Ovary (tissue), 7 donors: ENCODE measurements at regions not wholly inside any gene's neighbourhood (a gene's known extent, or its start where the extent isn't known, plus 50 kb on each side); places are given as distances from the start of the nearest gene placed in this dataset.
"Not testable (repeated sequence)": the region's sequence is repeated elsewhere in the genome, so short reads cannot be mapped to it uniquely, and the experiment has no call there.

ENCODE experiments used
- DNase-seq, 5 donors: peaks; one replicate each; pipeline ENCODE4 v3.0.0-alpha.2; 2019 to 2020
- H3K27ac ChIP-seq, 2 donors: fragments of 200-600 bp; one replicate each; pipeline versions ENCODE4 v1.5.1 to v1.8.0; 2019 to 2022
- H3K27me3 ChIP-seq: fragments of 200-600 bp; one replicate; pipeline ENCODE4 v1.8.0; 2022
- H3K36me3 ChIP-seq: fragments of 200-600 bp; sonication (generic); one replicate; pipeline ENCODE4 v1.5.1; 2019
- H3K4me1 ChIP-seq: one replicate; pipeline ENCODE4 v1.8.1; 2013; ENCODE audit warnings: mild to moderate bottlenecking, moderate library complexity; ENCODE audit not compliant: insufficient read depth
- H3K4me3 ChIP-seq: fragments of 200-600 bp; sonication (generic); one replicate; pipeline ENCODE4 v1.5.1; 2017
- H3K9me3 ChIP-seq, 2 donors: fragments of 200-600 bp in 1 of 2; sonication (generic) in 1 of 2; one replicate each; pipeline versions ENCODE4 v1.5.1 to v1.8.1; 2013 to 2019; ENCODE audit warnings: mild to moderate bottlenecking in 1 of 2, moderate library complexity in 1 of 2
- EP300 ChIP-seq: sonication (generic); formaldehyde crosslinking; IDR thresholded peaks from one replicate; pipeline ENCODE4 v1.6.1; 2017; ENCODE audit warnings: antibody characterized with exemption
- POLR2A ChIP-seq: fragments of 450-650 bp; IDR thresholded peaks from one replicate; pipeline ENCODE4 v1.6.1; 2017; ENCODE audit warnings: antibody characterized with exemption, mild to moderate bottlenecking, moderate library complexity
- WGBS, 3 donors: extraction: QIAGEN DNeasy Blood & Tissue Kit in 1 of 3; methylation state at CpG; one replicate each; pipeline versions ENCODE4 v1.1.5 to v1.1.7; 2013 to 2017; 5-methylcytosine and 5-hydroxymethylcytosine counted together
- intact Hi-C, 4 donors: fragments of 100-400 bp; cut with DNase I; formaldehyde crosslinking; loops; one replicate each; pipeline versions ENCODE4 v1.11.0 to v1.15.1; 2022 to 2023
- TF ChIP-seq, protein P1 (sequence below), 3 donors: fragments of 450-650 bp in 2 of 3; fragments of 200-600 bp in 1 of 3; IDR thresholded peaks; one replicate each; pipeline versions ENCODE4 v1.5.1 to v1.8.0; 2016 to 2022; ENCODE audit warnings: antibody characterized with exemption in 3 of 3, mild to moderate bottlenecking in 1 of 3
- donor health status: DM: no; HTN: no; CAD: no; lungs with moderate emphysema.
- donor health status: DM: no; HTN: no; CAD: no.
- donor health status: Bipolar disorder and iron deficiency.
- donor health status: DM: no; HTN: no; CAD: no.
- donor health status: DM: yes; HTN: yes; CAD: no.

DNA sequence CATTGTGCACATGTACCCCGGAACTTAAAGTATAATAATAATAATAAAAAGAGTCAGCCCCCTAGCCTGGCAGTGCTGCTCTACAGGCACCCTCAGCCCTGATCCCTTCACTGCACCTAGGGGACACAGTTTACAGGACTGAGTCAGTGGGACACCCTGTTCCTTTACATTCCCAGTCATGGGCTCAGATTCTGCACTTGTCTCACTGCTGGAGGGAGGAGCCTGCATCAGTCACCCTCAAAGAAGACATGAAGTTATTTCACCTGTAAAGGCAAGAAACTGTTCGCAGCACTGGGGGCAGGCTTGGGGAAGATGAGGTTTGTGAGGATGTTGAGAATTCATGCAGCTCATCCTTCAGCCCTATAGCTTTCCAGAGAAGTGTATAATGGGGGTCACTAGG, 50.7 kb upstream of the VPREB1 start:
- 63 to 86% (median 75%) methylated on average over 2 of the region's 2 CpGs for WGBS, 3 donors
- Histone ChIP-seq H3K36me3 (no peaks in the 10 kb centered on the region), H3K4me1 (no peaks in the 10 kb centered on the region), H3K27ac (no peak overlapping the region), H3K4me3 (no peak overlapping the region), H3K9me3 (no peaks in the 10 kb centered on the region), H3K27me3 (no peaks in the 10 kb centered on the region)
- intact Hi-C loops: no loop called here
- no peak for TF ChIP-seq POLR2A
- TF ChIP-seq EP300: no peak
- TF ChIP-seq, protein P1, sequence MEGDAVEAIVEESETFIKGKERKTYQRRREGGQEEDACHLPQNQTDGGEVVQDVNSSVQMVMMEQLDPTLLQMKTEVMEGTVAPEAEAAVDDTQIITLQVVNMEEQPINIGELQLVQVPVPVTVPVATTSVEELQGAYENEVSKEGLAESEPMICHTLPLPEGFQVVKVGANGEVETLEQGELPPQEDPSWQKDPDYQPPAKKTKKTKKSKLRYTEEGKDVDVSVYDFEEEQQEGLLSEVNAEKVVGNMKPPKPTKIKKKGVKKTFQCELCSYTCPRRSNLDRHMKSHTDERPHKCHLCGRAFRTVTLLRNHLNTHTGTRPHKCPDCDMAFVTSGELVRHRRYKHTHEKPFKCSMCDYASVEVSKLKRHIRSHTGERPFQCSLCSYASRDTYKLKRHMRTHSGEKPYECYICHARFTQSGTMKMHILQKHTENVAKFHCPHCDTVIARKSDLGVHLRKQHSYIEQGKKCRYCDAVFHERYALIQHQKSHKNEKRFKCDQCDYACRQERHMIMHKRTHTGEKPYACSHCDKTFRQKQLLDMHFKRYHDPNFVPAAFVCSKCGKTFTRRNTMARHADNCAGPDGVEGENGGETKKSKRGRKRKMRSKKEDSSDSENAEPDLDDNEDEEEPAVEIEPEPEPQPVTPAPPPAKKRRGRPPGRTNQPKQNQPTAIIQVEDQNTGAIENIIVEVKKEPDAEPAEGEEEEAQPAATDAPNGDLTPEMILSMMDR (IDR thresholded peaks at IDR 0.05): no peak
- DNase-seq: no peak

DNA sequence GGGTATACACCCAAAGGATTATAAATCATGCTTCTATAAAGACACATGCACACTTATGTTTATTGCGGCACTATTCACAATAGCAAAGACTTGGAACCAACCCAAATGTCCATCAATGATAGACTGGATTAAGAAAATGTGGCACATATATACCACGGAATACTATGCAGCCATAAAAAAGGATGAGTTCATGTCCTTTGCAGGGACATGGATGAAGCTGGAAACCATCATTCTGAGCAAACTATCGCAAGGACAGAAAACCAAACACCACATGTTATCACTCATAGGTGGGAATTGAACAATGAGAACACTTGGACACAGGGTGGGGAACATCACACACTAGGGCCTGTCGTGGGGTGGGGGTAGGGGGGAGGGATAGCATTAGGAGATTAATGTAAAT, 51.1 kb upstream of the VPREB1 start:
- H3K27ac ChIP-seq, DNase-seq, H3K27me3 ChIP-seq, H3K4me1 ChIP-seq, H3K36me3 ChIP-seq, intact Hi-C loops, H3K9me3 ChIP-seq, H3K4me3 ChIP-seq: not testable (repeated sequence)
- WGBS, 3 donors: 50 to 72% (median 63%) methylated on average over 2 to 3 of the region's 4 CpGs

DNA sequence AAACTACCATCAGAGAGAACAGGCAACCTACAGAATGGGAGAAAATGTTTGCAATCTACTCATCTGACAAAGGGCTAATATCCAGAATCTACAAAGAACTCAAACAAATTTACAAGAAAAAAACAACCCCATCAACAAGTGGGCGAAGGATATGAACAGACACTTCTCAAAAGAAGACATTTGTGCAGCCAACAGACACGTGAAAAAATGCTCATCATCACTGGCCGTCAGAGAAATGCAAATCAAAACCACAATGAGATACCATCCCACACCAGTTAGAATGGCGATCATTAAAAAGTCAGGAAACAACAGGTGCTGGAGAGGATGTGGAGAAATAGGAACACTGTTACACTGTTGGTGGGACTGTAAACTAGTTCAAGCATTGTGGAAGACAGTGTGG, 51.6 kb upstream of the VPREB1 start:
- H3K27ac ChIP-seq, H3K4me1 ChIP-seq, H3K27me3 ChIP-seq, H3K4me3 ChIP-seq, DNase-seq, H3K36me3 ChIP-seq, intact Hi-C loops, H3K9me3 ChIP-seq: not testable (repeated sequence)
- 38 to 63% (median 57%) methylated on average over 2 to 4 of the region's 4 CpGs for WGBS, 3 donors

DNA sequence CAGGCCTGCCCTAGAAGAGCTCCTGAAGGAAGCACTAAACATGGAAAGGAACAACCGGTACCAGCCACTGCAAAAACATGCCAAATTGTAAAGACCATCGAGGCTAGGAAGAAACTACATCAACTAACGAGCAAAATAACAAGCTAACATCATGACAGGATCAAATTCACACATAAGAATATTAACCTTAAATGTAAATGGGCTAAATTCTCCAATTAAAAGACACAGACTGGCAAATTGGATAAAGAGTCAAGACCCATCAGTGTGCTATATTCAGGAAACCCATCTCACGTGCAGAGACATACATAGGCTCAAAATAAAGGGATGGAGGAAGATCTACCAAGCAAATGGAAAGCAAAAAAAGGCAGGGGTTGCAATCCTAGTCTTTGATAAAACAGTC, 54.8 kb upstream of the VPREB1 start:
- H3K36me3 ChIP-seq, H3K9me3 ChIP-seq, DNase-seq, intact Hi-C loops, H3K4me1 ChIP-seq, H3K4me3 ChIP-seq, H3K27ac ChIP-seq, H3K27me3 ChIP-seq: not testable (repeated sequence)
- WGBS, 3 donors: 47 to 56% (median 51%) methylated on average over 4 of the region's 4 CpGs

DNA sequence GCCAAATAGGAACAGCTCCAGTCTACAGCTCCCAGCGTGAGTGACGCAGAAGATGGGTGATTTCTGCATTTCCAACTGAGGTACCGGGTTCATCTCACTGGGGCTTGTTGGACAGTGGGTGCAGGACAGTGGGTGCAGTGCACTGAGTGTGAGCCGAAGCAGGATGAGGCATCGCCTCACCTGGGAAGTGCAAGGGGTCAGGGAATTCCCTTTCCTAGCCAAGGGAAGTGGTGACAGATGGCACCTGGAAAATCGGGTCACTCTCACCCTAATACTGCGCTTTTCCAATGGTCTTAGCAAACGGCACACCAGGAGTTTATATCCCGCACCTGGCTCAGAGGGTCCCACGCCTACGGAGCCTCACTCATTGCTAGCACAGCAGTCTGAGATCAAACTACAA, 56.7 kb upstream of the VPREB1 start:
- intact Hi-C loops, H3K27me3 ChIP-seq, H3K27ac ChIP-seq, H3K4me3 ChIP-seq, H3K9me3 ChIP-seq, H3K4me1 ChIP-seq, DNase-seq, H3K36me3 ChIP-seq: not testable (repeated sequence)
- 76 to 83% (median 80%) methylated on average over 11 of the region's 11 CpGs for WGBS, 3 donors

DNA sequence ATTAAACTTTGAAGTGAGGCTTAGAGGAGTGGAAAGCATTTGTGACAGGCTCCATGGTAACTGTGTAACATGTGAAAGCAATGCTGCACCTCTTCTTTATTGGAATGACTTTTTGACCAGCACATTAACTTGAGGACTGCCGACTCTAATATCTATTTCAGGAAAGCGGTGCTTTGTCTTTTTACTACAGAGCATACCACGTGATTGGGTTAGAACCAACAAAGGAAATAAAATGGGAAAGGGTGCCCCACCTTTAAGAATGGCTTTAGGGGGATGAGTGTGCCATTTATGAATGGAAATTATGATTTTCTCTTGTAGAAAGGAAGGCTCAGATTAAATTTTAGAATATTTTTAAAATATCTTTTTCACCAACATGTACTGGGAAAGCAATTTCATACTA, 57.3 kb upstream of the VPREB1 start:
- no peaks in the 10 kb centered on the region for H3K27me3 ChIP-seq
- H3K36me3 ChIP-seq: no peaks in the 10 kb centered on the region
- TF ChIP-seq EP300 (no peak), POLR2A (no peak)
- TF ChIP-seq, protein P1 (IDR thresholded peaks at IDR 0.05): no peak
- H3K4me1 ChIP-seq: no peaks in the 10 kb centered on the region
- 58 to 62% (median 62%) methylated on average over 3 of the region's 3 CpGs for WGBS, 3 donors
- intact Hi-C loops: no loop called here
- no peak overlapping the region for H3K4me3 ChIP-seq
- H3K27ac ChIP-seq: no peak overlapping the region
- DNase-seq: no peak
- no peaks in the 10 kb centered on the region for H3K9me3 ChIP-seq

DNA sequence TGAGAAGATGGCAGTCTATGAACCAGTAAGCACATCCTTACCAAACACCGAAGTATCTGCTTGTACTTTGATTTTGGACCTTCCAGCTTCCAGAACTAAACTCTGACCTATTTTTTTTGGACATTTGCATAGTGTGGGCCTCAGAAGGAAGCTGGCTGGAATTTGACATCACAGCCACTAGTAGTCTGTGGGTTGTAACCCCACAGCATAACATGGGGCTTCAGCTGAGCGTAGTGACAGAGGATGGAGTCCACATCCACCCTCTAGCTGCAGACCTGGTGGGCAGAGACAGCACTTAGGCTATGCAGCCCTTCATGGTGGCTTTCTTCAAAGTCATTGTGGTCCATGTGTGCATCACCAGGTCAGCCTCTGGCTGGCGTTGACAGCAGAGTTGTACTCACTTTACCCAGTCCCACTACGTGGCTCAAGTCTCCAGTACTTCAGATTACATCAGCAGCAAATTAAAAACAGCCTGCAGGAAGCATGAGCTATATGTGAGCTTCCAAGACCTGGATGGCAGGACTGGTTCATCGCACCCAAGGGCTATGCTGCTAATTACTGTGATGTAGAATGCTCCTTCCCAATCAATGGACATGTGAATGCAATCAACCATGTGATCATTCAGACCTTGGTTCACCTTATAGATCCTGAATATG, 58.6 kb upstream of the VPREB1 start:
- no peaks in the 10 kb centered on the region for H3K27me3 ChIP-seq
- no peaks in the 10 kb centered on the region for H3K4me1 ChIP-seq
- intact Hi-C loops: no loop called here
- no peak for DNase-seq
- H3K36me3 ChIP-seq: no peaks in the 10 kb centered on the region
- H3K4me3 ChIP-seq: no peak overlapping the region
- H3K9me3 ChIP-seq: no peaks in the 10 kb centered on the region
- TF ChIP-seq, protein P1 (IDR thresholded peaks at IDR 0.05): no peak
- TF ChIP-seq EP300 (no peak), POLR2A (no peak)
- 51 to 58% (median 57%) methylated on average over 5 of the region's 5 CpGs for WGBS, 3 donors
- no peak overlapping the region for H3K27ac ChIP-seq
